ENCODE measurements at regions not wholly inside any gene's neighbourhood (a gene's known extent, or its start where the extent isn't known, plus 50 kb on each side); places are given as distances from the start of the nearest gene placed in this dataset.

DNA sequence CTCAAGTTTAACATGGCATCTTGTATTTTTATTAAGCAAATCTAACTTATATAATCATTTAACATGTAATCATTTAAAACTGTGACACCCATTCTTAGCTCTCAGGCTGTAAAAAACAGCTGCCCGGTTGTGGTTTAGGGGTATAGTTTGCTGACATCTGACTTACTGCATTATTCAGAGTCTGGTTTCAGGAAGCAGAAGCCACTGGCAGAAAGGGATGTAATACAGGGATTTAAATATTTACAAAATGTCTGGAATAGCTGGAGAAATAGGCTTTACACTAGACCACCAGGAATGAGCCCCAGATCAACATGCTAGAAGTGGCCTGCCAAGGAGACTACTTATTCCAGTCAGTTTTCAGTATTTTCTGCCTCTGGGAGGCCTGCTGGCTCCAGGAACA is 421.1 kb downstream of the CD109 start:
- no peaks in the 10 kb centered on the region for H4K20me1 ChIP-seq (ENCODE audit: control insufficient read depth, insufficient read depth, low read length, poor library complexity, severe bottlenecking)
- H3K27ac ChIP-seq (ENCODE audit: low read length in 2 of 2): no peak overlapping the region
- H3K9ac ChIP-seq (ENCODE audit: low read length): no peak overlapping the region
- Mint-ChIP-seq H3K9me3 (ENCODE audit: insufficient read depth) (peaks cover 3% of the 10 kb centered on the region), H3K4me3 (no peak overlapping the region), H3K4me1 (no peaks in the 10 kb centered on the region), H3K27me3 (no peaks in the 10 kb centered on the region), H3K27ac (no peak overlapping the region)
- WGBS (ENCODE audit: insufficient coverage): 0% methylated on average over 1 of the region's 1 CpG
- no peak overlapping the region for H3K4me2 ChIP-seq (replicated peaks; ENCODE audit: low read depth, low read length, poor library complexity, severe bottlenecking)
- ChIA-PET CTCF (no interaction called here), POLR2A (no interaction called here)
- no peak overlapping the region for H2AFZ ChIP-seq (ENCODE audit: insufficient read depth, low read depth, low read length, poor library complexity, severe bottlenecking)
- no peaks in the 10 kb centered on the region for H3K27me3 ChIP-seq (replicated peaks in 1 of 4; ENCODE audit: control extremely low read depth in 1 of 4, control insufficient read depth in 3 of 4, insufficient read depth in 4 of 4, low read length in 3 of 4)
- no peaks in the 10 kb centered on the region for H3K4me1 ChIP-seq (ENCODE audit: control insufficient read depth in 2 of 2, insufficient read depth in 2 of 2, low read length in 2 of 2)
- intact Hi-C loops (cut with micrococcal nuclease): no loop called here
- no peak for TF ChIP-seq EZH2 (IDR thresholded peaks at IDR 0.05; ENCODE audit: borderline replicate concordance, insufficient read depth, low read depth, low read length, poor library complexity, severe bottlenecking)
- TF ChIP-seq, protein P1, sequence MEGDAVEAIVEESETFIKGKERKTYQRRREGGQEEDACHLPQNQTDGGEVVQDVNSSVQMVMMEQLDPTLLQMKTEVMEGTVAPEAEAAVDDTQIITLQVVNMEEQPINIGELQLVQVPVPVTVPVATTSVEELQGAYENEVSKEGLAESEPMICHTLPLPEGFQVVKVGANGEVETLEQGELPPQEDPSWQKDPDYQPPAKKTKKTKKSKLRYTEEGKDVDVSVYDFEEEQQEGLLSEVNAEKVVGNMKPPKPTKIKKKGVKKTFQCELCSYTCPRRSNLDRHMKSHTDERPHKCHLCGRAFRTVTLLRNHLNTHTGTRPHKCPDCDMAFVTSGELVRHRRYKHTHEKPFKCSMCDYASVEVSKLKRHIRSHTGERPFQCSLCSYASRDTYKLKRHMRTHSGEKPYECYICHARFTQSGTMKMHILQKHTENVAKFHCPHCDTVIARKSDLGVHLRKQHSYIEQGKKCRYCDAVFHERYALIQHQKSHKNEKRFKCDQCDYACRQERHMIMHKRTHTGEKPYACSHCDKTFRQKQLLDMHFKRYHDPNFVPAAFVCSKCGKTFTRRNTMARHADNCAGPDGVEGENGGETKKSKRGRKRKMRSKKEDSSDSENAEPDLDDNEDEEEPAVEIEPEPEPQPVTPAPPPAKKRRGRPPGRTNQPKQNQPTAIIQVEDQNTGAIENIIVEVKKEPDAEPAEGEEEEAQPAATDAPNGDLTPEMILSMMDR (IDR thresholded peaks at IDR 0.05): no peak
- H3K36me3 ChIP-seq (replicated peaks in 1 of 2; ENCODE audit: control extremely low read depth in 1 of 2, control insufficient read depth in 1 of 2, extremely low read depth in 1 of 2, insufficient read depth in 2 of 2, low read length in 1 of 2): no peaks in the 10 kb centered on the region
- no peak overlapping the region for H3K4me3 ChIP-seq (ENCODE audit: control extremely low read depth in 1 of 5, extremely low read depth in 1 of 5, insufficient read depth in 1 of 5, low read depth in 2 of 5, low read length in 4 of 5)
- DNase-seq (no peak), ATAC-seq (ENCODE audit: low read depth) (no peak)
- no peaks in the 10 kb centered on the region for H3K79me2 ChIP-seq (ENCODE audit: control insufficient read depth, insufficient read depth, low read length)
- no peaks in the 10 kb centered on the region for H3K9me3 ChIP-seq (ENCODE audit: control extremely low read depth in 1 of 3, control insufficient read depth in 2 of 3, insufficient read depth in 1 of 3, low read length in 2 of 3)

DNA sequence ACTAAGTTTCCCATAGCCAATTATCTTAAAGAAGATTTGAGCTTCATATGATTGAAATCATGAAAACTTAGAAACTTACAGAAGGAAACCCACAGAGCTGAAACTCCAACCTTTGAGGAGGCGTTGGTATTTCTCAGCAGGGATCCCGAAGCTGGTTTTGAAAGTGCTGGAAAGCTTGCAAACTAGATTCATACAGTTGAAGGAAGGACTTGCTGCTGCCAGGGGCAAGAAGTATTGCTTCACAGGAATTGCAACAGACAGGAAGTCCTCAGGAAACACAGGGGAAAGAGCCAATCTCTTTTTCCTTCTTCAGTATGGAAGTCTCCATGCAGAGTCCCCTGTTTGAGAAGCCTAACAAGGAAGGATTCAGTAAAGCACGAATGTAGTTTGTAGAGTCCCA is 419.7 kb downstream of the CD109 start:
- H4K20me1 ChIP-seq (ENCODE audit: control insufficient read depth, insufficient read depth, low read length, poor library complexity, severe bottlenecking): no peaks in the 10 kb centered on the region
- no peaks in the 10 kb centered on the region for H3K9me3 ChIP-seq (ENCODE audit: control extremely low read depth in 1 of 3, control insufficient read depth in 2 of 3, insufficient read depth in 1 of 3, low read length in 2 of 3)
- H3K27me3 ChIP-seq (replicated peaks in 1 of 4; ENCODE audit: control extremely low read depth in 1 of 4, control insufficient read depth in 3 of 4, insufficient read depth in 4 of 4, low read length in 3 of 4): no peaks in the 10 kb centered on the region
- Mint-ChIP-seq H3K27ac (no peak overlapping the region), H3K4me3 (no peak overlapping the region), H3K27me3 (no peaks in the 10 kb centered on the region), H3K9me3 (ENCODE audit: insufficient read depth) (peaks cover 3% of the 10 kb centered on the region), H3K4me1 (no peaks in the 10 kb centered on the region)
- ATAC-seq (ENCODE audit: low read depth): no peak
- H3K4me2 ChIP-seq (replicated peaks; ENCODE audit: low read depth, low read length, poor library complexity, severe bottlenecking): no peak overlapping the region
- no CpG with 5 or more reads among the region's 3 CpGs for WGBS (ENCODE audit: insufficient coverage)
- H3K79me2 ChIP-seq (ENCODE audit: control insufficient read depth, insufficient read depth, low read length): no peaks in the 10 kb centered on the region
- H3K27ac ChIP-seq (ENCODE audit: low read length in 2 of 2): no peak overlapping the region
- no peak overlapping the region for H3K9ac ChIP-seq (ENCODE audit: low read length)
- no peaks in the 10 kb centered on the region for H3K4me1 ChIP-seq (ENCODE audit: control insufficient read depth in 2 of 2, insufficient read depth in 2 of 2, low read length in 2 of 2)
- H3K4me3 ChIP-seq (ENCODE audit: control extremely low read depth in 1 of 5, extremely low read depth in 1 of 5, insufficient read depth in 1 of 5, low read depth in 2 of 5, low read length in 4 of 5): no peak overlapping the region
- CTCF ChIA-PET: no interaction called here
- POLR2A ChIA-PET: no interaction called here
- no peak for DNase-seq
- H2AFZ ChIP-seq (ENCODE audit: insufficient read depth, low read depth, low read length, poor library complexity, severe bottlenecking): no peak overlapping the region
- no peaks in the 10 kb centered on the region for H3K36me3 ChIP-seq (replicated peaks in 1 of 2; ENCODE audit: control extremely low read depth in 1 of 2, control insufficient read depth in 1 of 2, extremely low read depth in 1 of 2, insufficient read depth in 2 of 2, low read length in 1 of 2)
- intact Hi-C loops (cut with micrococcal nuclease): no loop called here
- TF ChIP-seq, protein P1 (IDR thresholded peaks at IDR 0.05): no peak
- TF ChIP-seq EZH2 (IDR thresholded peaks at IDR 0.05; ENCODE audit: borderline replicate concordance, insufficient read depth, low read depth, low read length, poor library complexity, severe bottlenecking): no peak
